HG02852 (cell line): ENCODE measurements at regions not wholly inside any gene's neighbourhood (a gene's known extent, or its start where the extent isn't known, plus 50 kb on each side); places are given as distances from the start of the nearest gene placed in this dataset.
"Not testable (repeated sequence)": the region's sequence is repeated elsewhere in the genome, so short reads cannot be mapped to it uniquely, and the experiment has no call there.

Experiments used
- ATAC-seq: cut with Tn5 transposase; IDR thresholded peaks from one replicate; pipeline ENCODE4 v1.9.1; 2021; ENCODE audit warnings: mild to moderate bottlenecking, moderate library complexity; ENCODE audit not compliant: unreplicated experiment

- ATAC-seq = no peak
These were observed 108.7 kb upstream of the NCOR2 start for GRCh38 chr12:124675881-124676713.

GRCh38 chr12:124674937-124675336, 107.5 kb upstream of the NCOR2 start:
- no peak for ATAC-seq

DNA sequence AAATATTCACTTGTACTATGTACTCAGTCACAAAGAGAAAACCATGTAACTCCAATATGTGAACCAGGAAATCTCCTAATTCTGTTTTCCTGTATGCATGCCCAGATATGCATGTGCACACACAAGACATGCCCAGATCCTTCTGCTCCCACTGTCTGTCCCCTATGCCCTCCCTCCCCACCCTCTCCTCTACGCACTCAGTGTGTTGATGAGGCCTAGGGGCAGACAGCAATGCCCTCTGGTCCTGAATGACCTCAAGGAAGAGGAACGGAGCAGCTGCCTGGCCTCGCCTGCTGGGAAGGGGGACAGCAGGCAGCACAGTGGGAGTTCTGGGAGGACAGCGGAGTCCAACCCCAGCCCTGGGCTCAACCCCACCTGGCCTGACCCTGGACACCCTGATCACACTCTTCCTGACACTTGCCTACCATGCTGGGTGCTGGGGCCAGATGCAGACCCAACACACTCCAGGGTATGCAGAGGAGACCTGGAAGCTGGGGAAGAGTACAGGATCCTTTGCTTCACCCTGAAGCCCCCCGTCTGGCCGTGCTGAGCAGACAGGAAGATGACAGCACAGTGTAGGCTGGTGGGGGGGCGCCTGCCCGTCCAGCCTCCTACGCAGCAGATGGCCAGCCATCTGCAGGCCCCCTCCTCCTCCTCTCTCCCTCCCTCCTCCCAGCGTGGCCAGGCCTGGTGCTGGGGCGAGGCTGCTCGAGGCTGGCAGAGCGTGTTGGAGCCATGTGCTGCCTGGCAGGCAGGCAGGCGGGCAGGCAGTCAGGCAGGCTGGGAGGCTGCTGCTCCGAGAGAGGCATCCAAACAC, 106.6 kb upstream of the NCOR2 start:
- ATAC-seq = no peak

GRCh38 chr12:124669271-124669721, 101.9 kb upstream of the NCOR2 start:
- not testable (repeated sequence) for ATAC-seq

GRCh38 chr12:124668602-124669001, 101.2 kb upstream of the NCOR2 start:
- ATAC-seq = no peak

DNA sequence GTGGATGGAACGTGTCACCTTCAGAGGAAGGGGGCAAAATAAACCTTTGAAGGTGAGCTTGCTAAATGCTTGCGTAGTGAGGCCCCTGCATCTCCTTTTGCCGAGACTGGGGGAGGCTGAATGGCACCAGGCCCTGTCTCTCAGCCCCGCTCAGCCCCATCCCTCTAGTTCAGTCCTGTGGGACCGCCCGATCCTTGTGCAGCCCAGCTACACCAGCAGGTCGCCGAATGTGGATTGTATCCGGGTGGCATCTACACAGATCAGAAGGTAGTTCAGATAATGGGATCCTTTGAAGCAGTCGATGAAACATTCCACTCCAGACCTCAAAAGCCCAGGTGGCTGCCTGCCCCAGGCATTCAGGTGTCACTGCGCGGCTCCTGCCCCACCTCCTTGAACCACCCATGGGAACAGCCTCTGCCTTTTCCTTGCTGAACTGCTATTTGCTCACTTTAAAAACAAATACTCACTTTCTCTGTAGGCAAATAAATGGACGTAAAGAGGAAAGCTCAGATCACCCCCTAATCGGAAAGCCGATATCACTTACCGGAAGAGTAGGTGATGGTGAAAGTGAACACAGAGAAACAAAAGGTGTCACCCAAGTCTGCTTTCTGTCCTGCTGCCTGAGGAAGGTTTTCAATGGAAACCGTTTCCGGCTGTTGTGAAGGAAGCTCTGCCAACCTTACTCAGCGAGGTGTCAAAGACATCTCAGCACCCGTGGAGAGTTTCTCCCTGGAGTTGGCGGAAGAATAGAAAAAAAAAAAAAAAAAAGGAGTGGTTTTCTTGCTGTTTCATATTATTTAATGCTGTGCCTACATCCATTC, 100.3 kb upstream of the NCOR2 start:
- ATAC-seq = no peak

DNA sequence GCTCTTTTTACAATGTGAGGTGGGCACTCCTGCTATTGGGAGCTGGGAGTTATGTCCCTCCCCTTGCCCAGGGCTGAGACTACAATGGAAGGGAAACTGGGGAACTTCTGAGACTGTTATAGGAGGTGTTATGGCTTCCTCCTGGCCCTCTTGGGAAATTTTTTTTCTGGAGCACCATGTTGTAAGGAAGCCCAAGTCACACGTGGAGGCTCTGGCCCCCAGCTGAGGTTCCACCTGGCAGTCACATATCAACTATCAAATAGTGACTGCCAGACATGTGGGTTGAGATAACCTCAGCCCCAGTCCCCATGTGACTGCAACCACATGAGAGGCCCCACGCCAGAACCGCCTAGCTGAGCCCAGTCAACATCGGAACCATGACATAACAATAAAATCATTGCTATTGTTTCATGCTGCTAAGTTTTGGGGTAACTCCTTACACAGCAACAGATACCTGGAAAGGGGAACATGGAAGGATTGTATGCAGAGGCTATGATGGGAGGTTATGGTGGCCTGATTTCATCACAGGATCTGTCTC, 99.4 kb upstream of the NCOR2 start:
- ATAC-seq = no peak

DNA sequence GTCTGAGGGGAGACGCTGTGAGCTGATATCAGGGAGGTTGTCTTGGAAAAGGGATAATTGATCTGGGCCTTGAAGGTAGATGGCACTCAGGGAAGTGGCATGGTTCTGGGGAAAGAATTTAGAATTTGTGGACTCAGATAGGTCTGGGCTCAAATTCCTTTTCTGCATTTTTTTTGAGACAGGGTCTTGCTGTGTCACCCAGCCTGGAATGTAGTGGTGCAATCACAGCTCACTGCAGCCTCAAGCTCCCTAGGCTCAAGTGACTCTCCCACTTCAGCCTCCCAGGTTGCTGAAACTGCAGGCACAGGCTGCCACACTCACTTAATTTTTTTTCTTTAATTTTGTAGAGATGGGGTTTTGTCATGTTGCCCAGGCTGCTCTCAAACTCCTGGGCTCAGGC, 98.1 kb upstream of the NCOR2 start:
- ATAC-seq = no peak

GRCh38 chr12:124664395-124665111, 97.1 kb upstream of the NCOR2 start:
- no peak for ATAC-seq

GRCh38 chr12:124663771-124664366, 96.5 kb upstream of the NCOR2 start:
- ATAC-seq = no peak

DNA sequence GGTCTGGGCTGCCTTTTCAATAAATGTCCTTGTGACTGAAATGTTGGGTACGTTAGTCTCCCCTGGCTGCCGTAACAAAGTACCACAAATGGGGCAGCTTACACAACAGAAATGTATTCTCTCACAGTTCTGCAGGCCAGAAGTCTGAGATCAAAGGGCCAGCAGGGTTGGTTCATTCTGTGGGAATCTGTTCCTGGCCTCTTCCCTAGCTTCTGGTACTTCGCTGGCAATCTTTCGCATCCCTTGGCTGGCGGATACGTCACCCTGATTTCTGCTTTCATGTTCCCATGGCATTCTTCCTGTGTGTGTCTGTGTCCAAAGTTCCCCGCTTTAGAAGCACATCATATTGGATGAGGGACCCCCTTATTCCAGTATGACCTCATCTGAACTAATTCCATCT, 95.8 kb upstream of the NCOR2 start:
- no peak for ATAC-seq

DNA sequence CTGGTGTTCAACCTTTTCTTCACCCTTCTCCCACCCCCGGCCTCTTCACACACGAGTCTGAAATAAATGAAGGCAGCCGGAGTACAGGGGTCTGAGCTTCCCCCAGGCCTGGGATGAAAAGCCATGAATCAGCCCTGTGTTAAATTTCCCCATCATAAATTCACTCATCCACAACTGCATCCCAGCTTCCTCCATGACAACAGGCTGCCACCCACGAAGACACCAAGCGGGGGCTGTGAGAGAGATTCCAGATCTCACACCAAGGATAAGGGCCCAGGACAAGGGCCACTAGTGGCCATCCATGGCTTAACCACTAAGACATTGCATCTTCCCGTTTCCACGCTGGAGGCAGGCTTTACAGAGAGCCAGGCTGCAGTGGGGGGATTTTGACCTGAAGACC, 93.9 kb upstream of the NCOR2 start:
- no peak for ATAC-seq

GRCh38 chr12:124660851-124661250, 93.4 kb upstream of the NCOR2 start:
- ATAC-seq = no peak

DNA sequence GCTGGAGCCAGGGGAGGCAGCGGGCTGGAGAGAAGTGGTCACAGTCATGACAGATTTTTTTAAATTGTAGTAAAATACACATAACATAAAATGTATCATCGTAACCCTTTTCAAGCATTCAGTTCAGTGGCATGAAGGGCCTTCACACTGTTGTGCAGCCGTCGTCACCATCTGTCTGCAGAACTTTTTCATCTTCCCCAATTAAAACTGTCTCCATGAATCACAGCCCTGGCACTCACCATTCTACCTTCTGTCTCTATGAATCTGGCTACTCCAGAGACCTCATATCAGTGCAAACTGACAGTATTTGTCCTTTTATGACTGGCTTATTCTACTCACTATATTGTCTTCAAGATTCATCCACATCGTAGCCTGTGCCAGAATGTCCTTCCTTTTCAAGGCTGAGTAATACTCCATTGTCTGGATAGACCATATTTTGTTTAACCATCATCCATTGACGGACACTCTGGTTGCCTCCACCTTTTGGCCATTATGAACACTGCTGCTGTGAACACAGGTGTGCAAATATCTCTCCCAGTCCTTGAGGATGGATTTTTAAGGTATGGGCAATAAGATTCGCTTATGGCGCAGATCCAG, 91.5 kb upstream of the NCOR2 start:
- ATAC-seq = no peak

GRCh38 chr12:124658302-124658701, 90.9 kb upstream of the NCOR2 start:
- ATAC-seq = no peak

DNA sequence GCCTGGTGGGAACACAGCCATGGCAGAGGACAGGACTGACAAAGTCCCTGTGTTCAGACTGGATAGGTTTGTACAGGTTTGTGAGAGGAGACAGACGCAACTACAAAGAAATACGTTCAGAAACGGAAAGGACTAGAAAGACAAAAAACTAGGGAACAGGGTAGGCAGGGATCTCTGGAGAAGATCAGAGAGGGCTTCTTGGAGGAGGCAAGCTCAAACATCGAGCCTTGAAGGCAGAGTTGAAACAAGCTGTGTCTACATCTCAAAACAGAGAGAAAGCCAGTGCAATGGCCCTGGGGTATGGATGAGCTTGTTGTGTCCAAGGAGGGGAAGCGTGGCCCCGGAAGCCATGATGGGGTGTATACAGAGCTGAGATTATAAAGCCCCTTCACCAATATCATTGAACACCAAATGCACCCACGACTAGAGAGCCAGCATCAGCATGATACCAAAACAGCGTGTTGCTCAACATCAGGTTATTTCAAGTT, 89.6 kb upstream of the NCOR2 start:
- no peak for ATAC-seq

GRCh38 chr12:124655698-124656516, 88.5 kb upstream of the NCOR2 start:
- ATAC-seq = no peak

GRCh38 chr12:124655048-124655697, 87.8 kb upstream of the NCOR2 start:
- ATAC-seq = no peak
